Posterior cingulate gyrus (tissue), 11 donors: ENCODE measurements at regions not wholly inside any gene's neighbourhood (a gene's known extent, or its start where the extent isn't known, plus 50 kb on each side); places are given as distances from the start of the nearest gene placed in this dataset.
A peak's percentile ranks its signal among the peaks of the same experiment; 100 is the strongest.
"Not testable (repeated sequence)": the region's sequence is repeated elsewhere in the genome, so short reads cannot be mapped to it uniquely, and the experiment has no call there.

Source experiments
- DNase-seq, 10 donors: peaks; one replicate each; pipeline versions ENCODE4 v3.0.0 to v3.0.0-alpha.2; 2020 to 2021; ENCODE audit warnings: mixed read lengths in 3 of 10
- intact Hi-C: fragments of 100-400 bp; cut with DNase I; formaldehyde crosslinking; loops from one replicate; pipeline ENCODE4 v1.15.1; 2023

DNA sequence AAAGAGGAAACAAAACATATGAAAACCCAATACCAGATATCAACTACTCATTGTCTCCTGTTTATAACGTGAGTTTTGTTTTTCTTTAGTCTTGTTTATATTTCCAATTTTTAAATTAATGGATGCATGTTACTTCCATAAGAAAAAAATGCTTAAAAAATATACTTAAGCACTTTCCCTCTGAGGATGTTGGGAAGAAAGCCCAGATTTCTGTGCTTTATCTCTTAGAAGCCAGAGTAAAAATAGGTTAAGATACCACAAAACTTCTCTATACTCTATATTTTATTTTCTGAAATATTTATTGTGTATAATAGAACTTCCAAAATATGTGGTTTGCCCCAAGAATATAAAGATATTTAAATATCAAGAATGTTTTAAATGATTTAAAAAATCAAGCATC lies 633.9 kb downstream of the STK39 start:
- intact Hi-C loops, result no loop called here
- no peak for DNase-seq

DNA sequence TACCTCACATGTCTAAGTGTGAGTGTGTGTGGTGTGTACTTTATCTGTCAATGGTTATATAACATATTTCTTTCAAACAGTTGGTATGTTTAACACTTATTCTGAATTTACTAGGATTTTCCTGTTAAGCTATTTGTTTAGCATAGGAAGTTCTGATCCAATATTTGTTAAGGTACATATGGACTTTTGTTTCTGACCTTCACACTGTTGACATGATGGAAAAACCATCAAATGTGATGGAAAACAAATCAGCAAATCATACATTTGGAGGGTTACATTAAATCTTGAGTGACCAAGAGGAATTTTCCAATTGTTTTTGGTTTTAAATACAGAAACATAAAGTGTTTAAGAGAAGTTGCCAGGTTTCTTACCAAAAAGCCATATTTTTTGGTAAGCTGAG lies 638.9 kb downstream of the STK39 start:
- intact Hi-C loops, result no loop called here
- no peak for DNase-seq

DNA sequence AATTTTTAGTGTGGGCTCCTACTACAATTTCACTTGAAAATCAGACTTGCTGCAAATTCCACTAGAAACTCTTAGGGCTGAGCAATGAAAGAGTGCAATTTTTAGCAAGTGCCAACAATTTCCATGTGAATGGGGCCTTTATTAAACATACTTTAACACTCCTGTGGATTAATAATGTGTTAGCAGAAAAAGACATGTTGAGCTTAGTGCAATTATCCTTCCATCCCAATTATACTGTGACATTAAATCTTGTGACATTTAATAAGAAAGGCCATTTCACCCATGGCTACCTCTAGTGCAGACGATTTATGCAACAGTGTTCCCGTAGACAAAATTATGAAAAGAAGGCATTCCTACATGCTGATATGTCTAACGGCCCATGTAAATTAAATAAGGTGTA lies 639.7 kb downstream of the STK39 start:
- intact Hi-C loops, result no loop called here
- DNase-seq, result no peak

DNA sequence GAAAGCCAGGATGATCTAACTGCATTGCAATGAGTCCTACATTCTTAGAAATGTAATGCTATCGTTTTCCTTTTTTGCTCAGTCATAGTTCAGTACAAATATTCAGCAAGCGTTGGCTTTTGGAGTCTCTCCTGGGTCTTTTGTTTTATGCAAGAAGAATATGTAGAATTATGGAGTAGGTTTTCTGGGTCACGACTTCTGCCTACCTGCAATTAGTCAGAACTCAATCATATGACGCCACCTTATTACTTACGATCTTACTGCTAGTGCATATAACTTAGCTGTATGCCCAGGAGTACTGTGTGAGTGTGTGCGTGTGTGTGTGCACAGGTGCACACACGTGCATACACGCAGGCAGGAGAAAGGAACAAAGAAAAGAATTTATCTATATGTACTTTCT lies 640.2 kb downstream of the STK39 start:
- intact Hi-C loops, result no loop called here
- DNase-seq, result no peak

DNA sequence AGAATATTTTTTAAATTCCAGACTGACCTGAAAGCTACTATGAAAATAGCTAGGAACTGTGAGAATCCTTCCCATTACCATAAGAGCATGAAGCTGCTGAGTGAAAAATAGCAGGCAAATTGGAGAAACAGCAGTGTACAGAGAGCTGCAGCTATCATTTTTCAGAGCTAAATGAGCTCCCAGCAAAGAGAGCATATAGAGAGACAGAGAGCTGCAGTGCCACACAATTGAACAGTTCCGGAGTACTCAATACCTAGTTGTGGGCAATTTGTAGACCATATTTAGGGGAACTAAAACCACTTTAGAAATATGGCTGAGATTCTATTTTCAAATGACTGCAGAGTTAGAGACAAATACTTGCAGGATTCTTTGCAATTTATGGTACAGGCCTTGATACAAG lies 645.3 kb downstream of the STK39 start:
- no peak for DNase-seq
- intact Hi-C loops, result no loop called here

DNA sequence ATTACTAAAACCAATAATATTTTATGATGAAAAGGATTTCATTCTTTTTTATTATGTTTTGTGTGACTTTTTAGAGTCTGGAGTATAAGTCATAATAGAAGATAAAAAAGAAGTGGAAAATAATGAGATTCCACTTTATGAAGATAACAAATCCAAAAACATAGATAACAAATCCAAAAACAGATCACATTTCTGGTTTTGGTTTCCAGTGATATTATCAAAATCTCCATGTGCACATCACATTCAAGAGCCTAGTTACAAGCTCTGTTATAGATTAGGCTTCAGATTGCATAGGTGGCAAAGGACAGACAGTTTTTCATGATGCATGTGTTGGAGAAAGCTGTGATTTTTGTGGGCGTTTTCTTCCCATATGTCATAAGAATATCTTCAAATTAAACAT lies 648.2 kb downstream of the STK39 start:
- intact Hi-C loops, result no loop called here
- DNase-seq, result no peak

DNA sequence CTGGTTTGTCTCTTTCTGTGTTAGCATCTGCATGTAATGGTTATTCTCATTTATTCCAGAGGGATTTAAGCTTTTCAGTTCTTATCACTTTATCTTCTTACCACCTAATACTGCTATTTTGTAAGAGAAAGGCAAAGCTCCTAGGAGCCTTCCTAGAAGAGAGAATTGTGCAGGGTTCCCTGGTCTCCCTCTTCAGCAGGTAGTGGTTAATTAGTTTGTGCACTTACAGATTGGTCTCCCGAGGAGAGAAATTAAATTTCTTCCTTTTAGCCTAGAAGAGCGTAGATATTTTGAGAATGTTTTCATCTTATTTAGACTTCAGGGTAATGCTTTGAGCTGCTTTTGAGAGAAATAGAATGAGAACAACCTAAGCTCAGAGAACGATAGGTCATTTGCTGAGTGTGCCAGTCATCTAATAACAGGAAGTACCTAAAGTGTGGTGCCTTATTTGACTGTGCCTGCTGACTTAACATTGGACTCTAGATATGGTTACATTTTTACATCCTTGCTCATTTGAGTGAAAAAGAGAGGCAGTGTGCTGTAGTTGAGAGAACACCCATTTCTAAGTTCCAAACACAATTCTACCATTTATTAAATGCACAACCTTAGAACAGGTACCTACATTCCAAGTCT lies 651.4 kb downstream of the STK39 start:
- intact Hi-C loops, result no loop called here

DNA sequence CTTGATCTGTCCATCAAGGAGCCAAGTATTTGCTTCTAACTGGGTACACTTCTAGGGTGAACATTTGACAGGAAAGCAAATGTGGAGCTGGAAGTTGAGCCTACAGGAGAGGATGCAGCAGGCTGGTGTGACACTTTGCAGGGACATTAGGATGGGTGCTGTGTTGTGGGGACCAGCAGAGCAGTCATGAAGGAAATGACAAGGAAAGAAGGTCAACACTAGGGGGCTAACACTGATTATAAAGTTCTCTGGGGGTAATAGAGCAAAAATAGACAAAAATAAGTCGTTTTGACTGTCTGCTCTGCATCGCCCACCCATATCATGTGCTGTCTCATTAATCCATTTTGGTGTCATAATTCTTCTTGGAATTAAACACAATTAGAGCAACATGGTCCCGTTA lies 652.4 kb downstream of the STK39 start:
- DNase-seq, result no peak
- intact Hi-C loops, result no loop called here

More for the DNA sequence above, 651.4 kb downstream of the STK39 start:
- DNase-seq, result no peak

DNA sequence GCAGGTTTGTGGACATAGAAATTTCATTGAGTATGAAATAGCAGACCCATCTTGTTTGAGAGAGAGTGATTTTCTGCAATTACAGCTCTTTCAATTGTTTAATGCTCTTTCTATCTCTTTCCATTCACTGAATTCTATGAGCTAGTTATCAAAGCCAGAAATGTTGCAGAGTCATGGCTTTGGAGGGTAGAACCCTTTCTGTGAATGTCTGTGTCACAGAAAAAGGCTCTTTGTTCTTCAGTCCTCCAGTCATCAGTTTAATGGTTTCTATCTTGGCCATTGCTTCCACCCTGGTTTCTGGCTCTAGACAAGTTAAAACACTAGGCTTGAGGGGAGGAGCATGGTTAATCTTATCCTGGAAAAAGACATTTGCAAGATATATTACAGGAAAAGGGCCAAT lies 655.0 kb downstream of the STK39 start:
- DNase-seq, result peak in 1 of 10 donors; percentile 9
- intact Hi-C loops, result no loop called here

DNA sequence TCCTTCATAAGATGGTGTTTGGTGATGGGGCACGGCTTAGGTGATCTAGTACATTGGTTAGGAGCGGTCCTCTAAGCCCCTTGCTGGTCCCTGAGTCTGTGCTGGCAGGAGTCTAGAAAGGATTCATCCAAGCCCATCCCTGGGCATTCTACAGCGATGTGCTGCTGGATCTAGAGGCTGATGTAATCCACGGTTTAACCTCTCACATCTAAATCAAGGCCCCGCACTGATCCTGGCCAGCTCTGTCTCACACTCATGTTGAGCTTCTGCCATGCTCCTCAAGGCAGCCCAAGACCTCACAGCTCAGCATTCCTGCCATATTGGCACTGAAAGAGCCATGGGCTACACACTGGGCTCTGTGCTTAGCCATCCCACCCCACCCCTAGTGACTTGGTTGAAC lies 664.8 kb downstream of the STK39 start:
- no peak for DNase-seq
- intact Hi-C loops, result no loop called here

DNA sequence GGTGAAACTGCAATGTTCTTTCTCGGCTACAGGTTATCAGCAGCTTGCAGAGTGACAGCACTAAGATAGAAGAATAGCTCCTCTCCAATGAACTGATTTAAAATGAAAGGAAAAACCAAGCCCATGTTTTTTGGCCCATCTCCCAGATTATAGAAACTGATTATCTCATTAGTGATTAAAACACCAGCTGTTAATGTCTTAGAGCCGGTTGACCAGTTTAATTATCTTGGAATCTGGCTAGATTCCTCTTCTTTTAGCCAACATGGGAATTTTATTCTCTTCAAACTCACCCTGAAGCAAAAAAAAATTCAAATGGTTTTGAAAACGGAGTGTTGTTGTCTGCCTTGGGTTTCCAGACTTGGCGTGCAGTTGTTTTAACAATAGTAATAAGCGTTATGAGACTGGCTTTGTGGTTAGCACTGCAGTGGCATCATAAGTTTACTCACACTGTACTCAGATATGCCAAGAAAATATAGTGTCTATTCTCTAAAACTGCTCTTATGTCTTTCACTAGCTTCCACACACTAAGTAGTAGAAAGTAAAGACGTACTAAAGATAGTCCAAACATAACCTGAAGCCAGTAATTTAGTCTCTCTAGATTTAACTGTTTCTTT lies 665.3 kb downstream of the STK39 start:
- no peak for DNase-seq
- intact Hi-C loops, result no loop called here

DNA sequence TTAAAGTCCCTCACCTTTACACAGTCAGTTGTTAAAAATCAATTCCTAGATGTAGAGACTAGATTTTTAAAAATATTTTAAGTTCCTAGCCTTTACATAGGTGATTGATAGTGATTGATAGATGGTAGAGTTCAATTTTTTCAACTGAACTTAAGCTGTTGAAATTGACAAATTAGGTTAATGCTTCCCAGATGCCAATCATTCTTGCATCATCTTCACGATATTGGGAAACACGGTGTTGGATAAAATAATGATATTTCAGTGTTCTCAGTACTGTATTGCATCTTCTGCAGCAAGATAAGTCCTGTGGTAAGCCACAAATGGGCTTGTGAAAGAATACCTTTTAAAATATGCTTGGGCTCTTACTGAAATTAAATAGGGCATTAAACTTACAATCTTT lies 667.6 kb downstream of the STK39 start:
- no peak for DNase-seq
- intact Hi-C loops, result no loop called here

DNA sequence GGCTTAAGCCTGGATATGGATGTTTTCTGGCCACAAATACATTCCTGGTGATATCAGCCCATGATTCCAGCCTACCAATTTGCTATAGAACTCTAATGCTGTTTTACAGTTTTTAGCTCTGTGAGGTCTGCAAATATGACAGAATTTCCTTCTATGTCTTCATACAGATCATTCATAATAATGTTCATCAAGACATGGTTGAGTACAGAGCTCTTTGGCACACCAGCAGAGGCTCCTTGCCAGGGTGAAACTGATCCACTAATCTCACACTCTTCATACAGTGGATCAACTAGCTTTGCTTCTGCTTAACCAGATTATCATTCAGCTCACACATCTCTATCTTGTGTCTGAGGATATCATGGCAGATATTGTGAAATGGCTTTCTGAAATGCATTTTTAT lies 672.1 kb downstream of the STK39 start:
- intact Hi-C loops, result no loop called here
- DNase-seq, result no peak

DNA sequence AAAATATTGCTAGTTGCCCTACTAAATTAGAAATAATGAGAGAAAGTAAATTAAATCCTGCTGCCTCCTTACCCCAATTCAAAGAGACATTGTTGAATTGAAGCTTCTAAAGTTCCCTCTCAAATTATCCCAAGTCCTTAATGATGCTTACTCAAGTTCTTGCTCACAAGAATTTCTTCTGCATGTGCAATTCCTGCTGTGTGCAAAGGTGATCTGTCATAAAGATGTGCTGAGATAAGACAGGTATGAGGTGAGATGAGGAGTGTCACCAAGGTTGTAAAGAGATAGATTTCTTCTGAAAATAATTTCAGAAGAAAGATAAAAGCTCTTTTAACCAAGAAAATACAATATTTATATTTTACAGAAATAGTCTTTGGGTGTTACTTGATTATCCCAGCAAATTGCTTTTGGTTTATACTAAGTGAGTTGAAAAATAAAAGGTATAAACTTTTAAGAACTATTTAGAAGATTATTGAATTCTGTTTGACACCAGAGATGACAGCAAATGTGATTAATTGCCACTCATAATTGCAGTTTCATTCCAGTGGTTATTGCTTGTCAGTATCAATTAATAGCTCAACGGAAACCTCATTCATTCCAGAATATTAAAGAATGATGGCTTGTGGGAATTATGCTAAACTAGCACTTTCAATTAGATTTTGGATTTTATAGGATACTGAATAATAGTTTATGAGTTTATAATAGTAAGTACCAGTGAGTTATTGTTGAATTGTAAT lies 674.3 kb downstream of the STK39 start:
- DNase-seq, result no peak
- intact Hi-C loops, result no loop called here

DNA sequence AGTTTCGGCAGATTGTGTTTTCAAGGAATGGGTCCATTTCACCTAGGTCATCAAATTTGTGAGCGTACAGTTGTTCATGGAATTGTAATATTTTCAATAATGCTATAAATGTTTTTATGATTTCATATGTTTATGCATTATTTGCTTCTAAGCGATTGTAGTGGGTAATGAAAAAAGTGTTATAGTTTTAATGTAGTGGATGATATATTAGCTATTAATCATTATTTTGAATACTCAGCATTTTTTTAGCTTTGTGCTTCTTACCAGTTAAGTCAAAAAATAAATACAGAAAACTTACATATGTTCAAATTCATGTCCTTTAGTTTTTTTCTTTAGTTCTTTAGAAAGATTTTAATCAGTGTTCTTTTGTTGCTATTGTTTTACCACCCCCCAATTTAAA lies 677.0 kb downstream of the STK39 start:
- DNase-seq, result no peak
- intact Hi-C loops, result no loop called here

DNA sequence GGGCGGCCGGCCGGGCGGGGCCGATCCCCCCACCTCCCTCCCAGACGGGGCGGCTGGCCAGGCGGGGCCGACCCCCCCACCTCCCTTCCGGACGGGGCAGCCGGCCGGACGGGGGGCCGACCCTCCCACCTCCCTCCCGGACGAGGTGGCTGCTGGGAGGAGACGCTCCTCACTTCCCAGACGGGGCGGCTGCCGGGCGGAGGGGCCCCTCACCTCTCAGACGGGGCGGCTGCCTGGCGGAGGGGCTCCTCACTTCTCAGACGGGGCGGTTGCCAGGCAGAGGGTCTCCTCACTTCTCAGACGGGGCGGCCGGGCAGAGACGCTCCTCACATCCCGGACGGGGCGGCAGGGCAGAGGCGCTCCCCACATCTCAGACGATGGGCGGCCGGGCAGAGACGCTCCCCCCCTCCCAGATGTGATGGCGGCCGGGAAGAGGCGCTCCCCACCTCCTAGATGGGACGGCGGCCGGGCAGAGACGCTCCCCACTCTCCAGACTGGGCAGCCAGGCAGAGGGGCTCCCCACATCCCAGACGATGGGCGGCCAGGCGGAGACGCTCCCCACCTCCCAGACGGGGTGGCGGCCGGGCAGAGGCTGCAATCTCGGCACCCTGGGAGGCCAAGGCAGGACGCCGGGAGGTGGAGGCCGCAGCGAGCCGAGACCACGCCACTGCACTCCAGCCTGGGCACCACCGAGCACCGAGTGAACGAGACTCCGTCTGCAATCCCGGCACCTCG lies 675.8 kb downstream of the XIRP2 start:
- intact Hi-C loops, result not testable (repeated sequence)
- peak in 2 of 10 donors; percentile 54 to 71 for DNase-seq

DNA sequence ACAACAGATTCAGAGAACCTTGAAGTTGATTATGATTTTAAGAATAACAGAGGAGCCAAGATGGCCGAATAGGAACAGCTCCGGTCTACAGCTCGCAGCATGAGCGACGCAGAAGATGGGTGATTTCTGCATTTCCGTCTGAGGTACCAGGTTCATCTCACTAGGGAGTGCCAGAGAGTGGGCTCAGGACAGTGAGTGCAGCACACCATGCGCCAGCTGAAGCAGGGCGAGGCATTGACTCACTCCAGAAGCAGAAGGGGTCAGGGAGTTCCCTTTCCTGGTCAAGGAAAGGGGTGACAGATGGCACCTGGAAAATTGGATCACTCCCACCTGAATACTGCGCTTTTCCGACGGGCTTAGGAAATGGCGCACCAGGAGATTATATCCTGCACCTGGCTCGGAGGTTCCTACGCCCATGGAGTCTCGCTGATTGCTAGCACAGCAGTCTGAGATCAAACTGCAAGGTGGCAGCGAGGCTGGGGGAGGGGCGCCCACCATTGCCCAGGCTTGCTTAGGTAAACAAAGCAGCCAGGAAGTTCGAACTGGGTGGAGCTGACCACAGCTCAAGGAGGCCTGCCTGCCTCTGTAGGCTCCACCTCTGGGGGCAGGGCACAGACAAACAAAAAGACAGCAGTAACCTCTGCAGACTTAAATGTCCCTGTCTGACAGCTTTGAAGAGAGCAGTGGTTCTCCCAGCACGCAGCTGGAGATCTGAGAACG lies 670.2 kb downstream of the XIRP2 start:
- DNase-seq, intact Hi-C loops: not testable (repeated sequence)

DNA sequence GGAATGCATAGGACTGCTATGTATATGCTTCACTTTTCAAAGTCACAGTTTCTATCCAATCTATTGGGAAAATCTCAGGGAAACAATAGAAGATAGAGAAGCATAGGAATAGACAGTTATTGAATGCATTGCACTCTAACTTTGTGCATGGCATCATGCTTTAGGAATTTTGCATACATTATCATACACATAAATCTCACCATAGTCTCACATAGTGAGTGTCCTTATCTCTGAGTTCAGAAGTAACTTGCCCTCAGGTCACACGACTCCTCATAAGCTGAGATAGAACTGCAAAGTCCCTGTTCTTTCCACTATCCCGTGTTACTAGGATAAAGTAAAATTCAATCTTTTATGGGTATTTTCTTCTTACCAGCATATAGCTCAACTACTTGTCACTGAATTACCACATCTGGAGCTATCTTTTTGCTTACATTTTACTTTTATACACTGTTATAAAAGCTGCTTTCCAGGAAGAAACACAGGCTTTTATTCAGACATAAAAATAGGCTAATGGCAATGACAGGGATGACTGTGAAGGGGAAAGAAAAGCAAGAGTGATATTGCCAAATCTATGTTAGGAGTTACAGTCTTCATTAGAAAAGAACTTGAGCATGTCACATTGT lies 666.9 kb downstream of the XIRP2 start:
- DNase-seq, result no peak
- intact Hi-C loops, result no loop called here

DNA sequence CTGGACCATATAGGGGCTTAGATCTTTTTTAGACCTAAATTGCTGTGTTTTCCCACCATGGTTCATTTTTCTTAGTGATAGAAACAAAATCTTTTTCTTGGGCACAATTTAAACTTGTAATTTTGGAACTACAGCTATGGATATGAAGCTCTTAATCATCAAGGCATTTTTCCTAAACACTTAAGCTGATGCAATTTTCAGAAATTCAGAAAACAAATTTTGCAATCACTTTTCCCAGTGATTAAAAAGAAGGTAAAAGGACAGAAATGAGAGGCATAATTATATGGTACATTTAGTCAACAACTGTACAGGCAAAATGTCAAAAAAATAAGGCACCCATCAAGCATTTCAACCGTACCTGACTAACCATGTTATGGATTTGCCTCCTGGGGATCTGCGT lies 665.4 kb downstream of the XIRP2 start:
- no peak for DNase-seq
- intact Hi-C loops, result no loop called here

DNA sequence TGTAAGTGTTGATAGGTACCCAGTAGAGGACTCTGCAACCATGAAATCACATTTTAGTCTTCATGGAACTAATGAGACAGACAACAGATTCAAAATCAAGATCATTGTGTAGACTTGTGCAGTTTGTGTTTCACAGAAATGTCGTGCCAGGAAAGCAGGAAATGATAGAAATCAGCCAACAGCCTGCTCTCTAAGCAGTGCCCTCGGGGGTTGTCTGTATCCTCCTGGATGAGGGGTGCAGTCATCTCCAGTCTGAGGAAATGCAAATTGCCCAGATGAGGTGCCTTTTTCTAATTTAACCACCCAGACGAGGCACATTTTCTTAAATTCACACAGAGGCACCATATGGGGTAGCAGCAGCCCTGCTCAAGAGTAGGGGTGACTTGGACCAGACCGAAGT lies 663.1 kb downstream of the XIRP2 start:
- intact Hi-C loops, result no loop called here
- no peak for DNase-seq
